ENCODE measurements at regions not wholly inside any gene's neighbourhood (a gene's known extent, or its start where the extent isn't known, plus 50 kb on each side); places are given as distances from the start of the nearest gene placed in this dataset.
"Not testable (repeated sequence)": the region's sequence is repeated elsewhere in the genome, so short reads cannot be mapped to it uniquely, and the experiment has no call there.

DNA sequence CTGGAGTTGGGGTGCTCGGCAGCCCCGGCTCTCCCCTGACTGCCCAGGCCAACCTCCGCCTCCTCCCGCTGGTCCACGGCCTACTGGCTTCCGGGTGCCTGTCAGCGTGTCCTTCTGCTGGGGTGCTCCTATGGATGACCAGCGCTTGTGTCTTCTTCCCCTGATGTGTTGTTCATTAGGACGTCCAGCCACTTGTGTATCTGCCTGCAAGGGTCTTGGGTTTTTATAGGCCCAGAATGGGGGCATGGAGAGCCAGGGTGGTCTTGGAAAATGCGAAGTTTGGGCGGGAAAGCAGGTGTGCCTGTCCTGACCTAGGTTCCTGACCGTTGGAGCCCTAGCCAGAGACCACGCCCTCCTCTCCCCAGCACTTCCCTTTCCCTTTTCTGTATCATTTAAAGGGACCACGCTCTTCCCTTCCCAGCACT lies 139.8 kb downstream of the SLITRK5 start:
- H3K9ac ChIP-seq (ENCODE audit: low read length in 5 of 5): no peak overlapping the region
- no peak overlapping the region for H3K27ac ChIP-seq (ENCODE audit: low read depth, low read length)
- H3K27me3 ChIP-seq (ENCODE audit: control insufficient read depth in 5 of 5, insufficient read depth in 4 of 5, low read length in 5 of 5): no peaks in the 10 kb centered on the region
- no peak overlapping the region for H3K4me3 ChIP-seq (ENCODE audit: low read depth in 1 of 5, low read length in 5 of 5)
- no peaks in the 10 kb centered on the region for H3K9me3 ChIP-seq (ENCODE audit: control insufficient read depth in 5 of 5, low read length in 5 of 5)
- H3K4me1 ChIP-seq (ENCODE audit: control insufficient read depth in 5 of 5, insufficient read depth in 5 of 5, low read length in 5 of 5): no peaks in the 10 kb centered on the region
- no peaks in the 10 kb centered on the region for H3K36me3 ChIP-seq (ENCODE audit: control insufficient read depth in 5 of 5, insufficient read depth in 5 of 5, low read length in 5 of 5)

DNA sequence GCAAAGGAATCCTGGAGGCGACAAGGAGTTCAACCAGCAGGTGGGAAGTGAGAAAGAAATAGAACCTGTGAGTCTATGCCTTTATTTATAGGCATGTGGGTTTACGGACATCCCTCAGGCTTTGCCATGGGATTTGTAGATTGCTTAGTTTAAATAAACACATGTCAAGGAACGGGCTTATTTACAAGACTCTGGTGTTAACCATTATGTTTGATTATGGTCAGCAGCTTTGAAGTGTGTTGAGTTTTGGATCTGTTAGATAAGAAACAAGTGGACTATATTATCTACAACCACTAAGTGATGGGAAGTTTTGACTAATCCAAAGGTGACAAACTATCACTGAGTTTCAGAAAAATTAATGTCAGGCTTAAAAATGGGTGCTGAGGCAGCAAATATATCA lies 143.2 kb downstream of the SLITRK5 start:
- Histone ChIP-seq H3K27me3 (ENCODE audit: control insufficient read depth in 5 of 5, insufficient read depth in 4 of 5, low read length in 5 of 5) (no peaks in the 10 kb centered on the region), H3K9me3 (ENCODE audit: control insufficient read depth in 5 of 5, low read length in 5 of 5) (no peaks in the 10 kb centered on the region), H3K27ac (ENCODE audit: low read depth, low read length) (no peak overlapping the region), H3K36me3 (ENCODE audit: control insufficient read depth in 5 of 5, insufficient read depth in 5 of 5, low read length in 5 of 5) (no peaks in the 10 kb centered on the region), H3K4me3 (ENCODE audit: low read depth in 1 of 5, low read length in 5 of 5) (no peak overlapping the region), H3K4me1 (ENCODE audit: control insufficient read depth in 5 of 5, insufficient read depth in 5 of 5, low read length in 5 of 5) (peaks cover 0 to 5% (median 0%) of the 10 kb centered on the region in 5 donors), H3K9ac (ENCODE audit: low read length in 5 of 5) (no peak overlapping the region)

DNA sequence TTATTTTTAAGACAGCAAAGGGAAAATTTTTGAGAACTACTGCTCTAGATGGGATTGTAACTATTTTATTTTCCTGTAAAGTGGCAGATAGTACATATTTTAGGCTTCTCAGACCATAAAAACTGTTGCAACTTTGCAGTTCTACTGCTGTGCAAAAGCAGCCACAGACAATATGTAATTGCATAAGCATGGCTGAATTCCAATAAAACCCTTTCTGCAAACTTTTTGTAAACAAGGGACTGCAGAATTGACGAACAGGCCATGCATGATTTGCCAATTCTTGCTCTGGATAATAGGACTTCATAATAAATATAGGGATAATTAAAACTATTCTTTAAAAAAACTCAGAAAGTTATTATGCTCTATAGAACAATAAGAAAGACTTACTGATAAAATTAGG lies 149.1 kb downstream of the SLITRK5 start:
- H3K9me3 ChIP-seq (ENCODE audit: control insufficient read depth in 5 of 5, low read length in 5 of 5): no peaks in the 10 kb centered on the region
- H3K36me3 ChIP-seq (ENCODE audit: control insufficient read depth in 5 of 5, insufficient read depth in 5 of 5, low read length in 5 of 5): no peaks in the 10 kb centered on the region
- H3K4me1 ChIP-seq (ENCODE audit: control insufficient read depth in 5 of 5, insufficient read depth in 5 of 5, low read length in 5 of 5): peaks cover 0 to 11% (median 0%) of the 10 kb centered on the region in 5 donors
- no peak overlapping the region for H3K4me3 ChIP-seq (ENCODE audit: low read depth in 1 of 5, low read length in 5 of 5)
- H3K9ac ChIP-seq (ENCODE audit: low read length in 5 of 5): no peak overlapping the region
- no peaks in the 10 kb centered on the region for H3K27me3 ChIP-seq (ENCODE audit: control insufficient read depth in 5 of 5, insufficient read depth in 4 of 5, low read length in 5 of 5)
- no peak overlapping the region for H3K27ac ChIP-seq (ENCODE audit: low read depth, low read length)

DNA sequence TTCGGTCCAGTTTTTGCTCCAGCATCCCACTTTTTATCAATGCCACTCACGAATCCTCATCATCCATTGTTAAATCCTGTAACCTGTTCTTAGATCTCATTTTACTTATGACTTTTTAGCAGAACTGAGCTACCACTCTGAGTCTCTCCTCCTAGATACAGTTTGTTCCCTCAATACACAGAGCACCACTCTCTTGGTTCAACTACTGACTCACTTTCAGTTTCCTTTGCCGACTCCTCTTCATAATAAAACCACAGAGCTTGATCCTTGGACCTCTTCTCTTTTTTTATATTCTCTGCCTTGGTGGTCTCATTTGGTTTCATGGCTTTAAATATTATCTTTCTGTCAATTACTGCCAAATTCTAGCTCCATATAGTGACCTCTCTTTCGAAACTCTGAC lies 150.3 kb downstream of the SLITRK5 start:
- Histone ChIP-seq H3K9ac (ENCODE audit: low read length in 5 of 5) (no peak overlapping the region), H3K27ac (ENCODE audit: low read depth, low read length) (no peak overlapping the region), H3K4me3 (ENCODE audit: low read depth in 1 of 5, low read length in 5 of 5) (no peak overlapping the region), H3K9me3 (ENCODE audit: control insufficient read depth in 5 of 5, low read length in 5 of 5) (no peaks in the 10 kb centered on the region), H3K4me1 (ENCODE audit: control insufficient read depth in 5 of 5, insufficient read depth in 5 of 5, low read length in 5 of 5) (peaks cover 0 to 11% (median 0%) of the 10 kb centered on the region in 5 donors), H3K27me3 (ENCODE audit: control insufficient read depth in 5 of 5, insufficient read depth in 4 of 5, low read length in 5 of 5) (no peaks in the 10 kb centered on the region), H3K36me3 (ENCODE audit: control insufficient read depth in 5 of 5, insufficient read depth in 5 of 5, low read length in 5 of 5) (no peaks in the 10 kb centered on the region)

DNA sequence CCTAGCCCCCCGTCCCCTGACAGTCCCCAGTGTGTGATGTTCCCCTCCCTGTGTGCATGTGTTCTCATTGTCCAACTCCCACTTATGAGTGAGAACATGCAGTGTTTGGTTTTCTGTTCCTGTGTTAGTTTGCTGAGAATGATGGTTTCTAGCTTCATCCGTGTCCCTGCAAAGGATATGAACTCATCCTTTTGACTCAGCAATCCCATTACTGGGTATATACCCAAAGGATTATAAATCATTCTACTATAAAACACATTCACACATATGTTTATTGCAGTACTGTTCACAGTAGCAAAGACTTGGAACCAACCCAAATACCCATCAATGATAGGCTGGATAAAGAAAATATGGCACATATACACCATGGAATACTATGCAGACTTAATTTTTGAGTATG lies 155.1 kb downstream of the SLITRK5 start:
- H3K9ac ChIP-seq (ENCODE audit: low read length in 5 of 5); H3K4me1 ChIP-seq (ENCODE audit: control insufficient read depth in 5 of 5, insufficient read depth in 5 of 5, low read length in 5 of 5); H3K36me3 ChIP-seq (ENCODE audit: control insufficient read depth in 5 of 5, insufficient read depth in 5 of 5, low read length in 5 of 5); H3K9me3 ChIP-seq (ENCODE audit: control insufficient read depth in 5 of 5, low read length in 5 of 5); H3K27ac ChIP-seq (ENCODE audit: low read depth, low read length); H3K4me3 ChIP-seq (ENCODE audit: low read depth in 1 of 5, low read length in 5 of 5); H3K27me3 ChIP-seq (ENCODE audit: control insufficient read depth in 5 of 5, insufficient read depth in 4 of 5, low read length in 5 of 5): not testable (repeated sequence)

DNA sequence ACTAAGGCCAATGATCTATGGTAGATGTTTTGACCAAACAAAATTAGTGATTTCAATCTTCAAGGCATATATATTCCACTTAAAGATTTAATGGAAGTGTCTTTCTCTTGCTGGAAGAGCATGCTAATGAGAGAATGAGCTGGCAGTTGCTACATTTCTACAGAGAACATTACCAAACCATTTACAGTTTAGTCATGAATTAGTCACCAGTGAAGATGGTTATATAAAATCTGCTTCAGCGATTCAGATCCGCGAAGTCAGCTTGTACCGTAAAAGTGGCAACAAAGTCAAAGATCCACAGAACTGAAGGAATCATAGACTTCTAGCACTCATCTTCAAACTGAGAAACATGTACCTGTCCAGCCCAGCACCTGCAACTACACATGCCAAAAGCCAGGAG lies 156.3 kb downstream of the SLITRK5 start:
- Histone ChIP-seq H3K36me3 (ENCODE audit: control insufficient read depth in 5 of 5, insufficient read depth in 5 of 5, low read length in 5 of 5) (no peaks in the 10 kb centered on the region), H3K4me1 (ENCODE audit: control insufficient read depth in 5 of 5, insufficient read depth in 5 of 5, low read length in 5 of 5) (no peaks in the 10 kb centered on the region), H3K27me3 (ENCODE audit: control insufficient read depth in 5 of 5, insufficient read depth in 4 of 5, low read length in 5 of 5) (no peaks in the 10 kb centered on the region), H3K4me3 (ENCODE audit: low read depth in 1 of 5, low read length in 5 of 5) (no peak overlapping the region), H3K9me3 (ENCODE audit: control insufficient read depth in 5 of 5, low read length in 5 of 5) (no peaks in the 10 kb centered on the region), H3K9ac (ENCODE audit: low read length in 5 of 5) (no peak overlapping the region), H3K27ac (ENCODE audit: low read depth, low read length) (no peak overlapping the region)

DNA sequence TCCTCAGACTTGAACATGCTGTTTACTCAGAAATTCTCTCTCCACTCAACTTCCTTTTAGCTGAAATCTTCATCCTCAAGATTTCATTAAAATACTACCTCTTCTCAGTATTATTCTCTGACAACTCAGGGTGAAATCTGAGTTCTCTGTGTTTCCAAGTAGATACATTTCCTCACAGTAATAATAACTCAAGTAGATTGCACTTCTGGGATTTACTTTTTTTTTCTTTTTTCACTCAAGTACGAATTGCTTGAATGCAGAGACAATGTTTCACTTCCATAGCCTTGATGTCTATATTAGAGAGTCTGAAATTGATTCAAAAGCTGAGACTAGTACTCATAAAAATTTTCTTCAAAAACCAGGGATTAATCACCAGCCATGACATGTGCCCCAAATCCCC lies 166.4 kb downstream of the SLITRK5 start:
- no peak overlapping the region for H3K9ac ChIP-seq (ENCODE audit: low read length in 5 of 5)
- no peaks in the 10 kb centered on the region for H3K4me1 ChIP-seq (ENCODE audit: control insufficient read depth in 5 of 5, insufficient read depth in 5 of 5, low read length in 5 of 5)
- H3K9me3 ChIP-seq (ENCODE audit: control insufficient read depth in 5 of 5, low read length in 5 of 5): no peaks in the 10 kb centered on the region
- H3K36me3 ChIP-seq (ENCODE audit: control insufficient read depth in 5 of 5, insufficient read depth in 5 of 5, low read length in 5 of 5): no peaks in the 10 kb centered on the region
- no peak overlapping the region for H3K4me3 ChIP-seq (ENCODE audit: low read depth in 1 of 5, low read length in 5 of 5)
- no peaks in the 10 kb centered on the region for H3K27me3 ChIP-seq (ENCODE audit: control insufficient read depth in 5 of 5, insufficient read depth in 4 of 5, low read length in 5 of 5)
- H3K27ac ChIP-seq (ENCODE audit: low read depth, low read length): no peak overlapping the region

DNA sequence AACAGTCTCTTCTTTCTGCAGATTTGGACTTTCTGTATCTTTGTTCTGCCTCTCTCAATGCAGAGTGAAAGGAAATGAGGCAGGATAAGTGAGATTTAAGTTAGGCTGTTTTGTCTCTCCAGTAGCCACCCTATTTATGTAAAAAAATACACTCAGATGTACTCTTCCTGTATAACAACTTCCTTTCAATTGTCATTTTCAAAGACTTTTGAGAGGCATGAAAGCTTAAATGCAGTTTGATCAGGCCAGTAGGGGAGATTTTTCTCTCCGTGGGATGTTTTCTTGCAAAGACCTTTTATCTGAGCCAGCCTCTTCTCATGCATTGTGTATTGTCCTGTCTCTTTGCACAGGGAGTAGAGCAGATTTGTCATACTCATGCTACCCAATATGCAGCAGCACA lies 166.8 kb downstream of the SLITRK5 start:
- Histone ChIP-seq H3K27me3 (ENCODE audit: control insufficient read depth in 5 of 5, insufficient read depth in 4 of 5, low read length in 5 of 5) (no peaks in the 10 kb centered on the region), H3K9me3 (ENCODE audit: control insufficient read depth in 5 of 5, low read length in 5 of 5) (no peaks in the 10 kb centered on the region), H3K27ac (ENCODE audit: low read depth, low read length) (no peak overlapping the region), H3K4me1 (ENCODE audit: control insufficient read depth in 5 of 5, insufficient read depth in 5 of 5, low read length in 5 of 5) (no peaks in the 10 kb centered on the region), H3K4me3 (ENCODE audit: low read depth in 1 of 5, low read length in 5 of 5) (no peak overlapping the region), H3K9ac (ENCODE audit: low read length in 5 of 5) (no peak overlapping the region), H3K36me3 (ENCODE audit: control insufficient read depth in 5 of 5, insufficient read depth in 5 of 5, low read length in 5 of 5) (no peaks in the 10 kb centered on the region)

DNA sequence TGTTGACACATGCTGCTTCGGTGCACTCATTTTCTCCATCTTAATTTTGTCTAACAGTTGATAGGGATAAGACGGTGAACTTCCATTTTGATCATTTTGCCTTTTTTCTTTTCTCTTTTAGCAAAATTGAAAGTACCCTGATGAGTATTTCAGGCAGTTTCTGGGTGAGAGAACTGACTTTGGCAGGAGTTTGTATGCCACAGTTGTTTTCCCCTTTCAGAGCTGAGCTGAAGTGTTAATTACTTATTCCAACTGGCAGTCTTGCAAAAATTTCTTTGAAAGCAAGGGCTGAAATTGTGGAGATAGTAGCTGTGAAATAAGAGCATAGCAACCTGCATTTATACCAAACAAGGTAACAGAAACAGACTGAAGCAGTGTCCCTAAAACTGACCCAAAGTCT lies 180.2 kb downstream of the SLITRK5 start:
- Histone ChIP-seq H3K4me3 (ENCODE audit: low read depth in 1 of 5, low read length in 5 of 5) (no peak overlapping the region), H3K4me1 (ENCODE audit: control insufficient read depth in 5 of 5, insufficient read depth in 5 of 5, low read length in 5 of 5) (no peaks in the 10 kb centered on the region), H3K36me3 (ENCODE audit: control insufficient read depth in 5 of 5, insufficient read depth in 5 of 5, low read length in 5 of 5) (no peaks in the 10 kb centered on the region), H3K27ac (ENCODE audit: low read depth, low read length) (no peak overlapping the region), H3K9ac (ENCODE audit: low read length in 5 of 5) (no peak overlapping the region), H3K9me3 (ENCODE audit: control insufficient read depth in 5 of 5, low read length in 5 of 5) (peaks cover 0 to 5% (median 0%) of the 10 kb centered on the region in 5 donors), H3K27me3 (ENCODE audit: control insufficient read depth in 5 of 5, insufficient read depth in 4 of 5, low read length in 5 of 5) (no peaks in the 10 kb centered on the region)

DNA sequence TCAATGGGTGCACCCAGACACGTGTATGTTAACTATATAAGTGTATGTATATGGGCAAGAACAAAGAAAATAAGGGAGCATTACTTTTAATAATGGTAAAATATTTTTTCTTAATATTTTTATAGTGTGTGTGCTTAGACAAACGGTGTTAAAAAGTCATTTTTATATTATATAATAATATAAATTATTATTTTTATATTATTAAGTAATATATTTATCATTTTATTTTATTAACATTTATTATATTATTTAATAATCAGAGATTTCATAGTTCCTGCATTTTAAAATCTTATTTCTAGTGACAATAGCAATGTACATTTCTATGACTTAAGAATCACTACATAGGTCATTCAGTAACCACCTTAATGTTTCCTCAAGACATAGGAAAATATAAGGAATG lies 184.4 kb downstream of the SLITRK5 start:
- Histone ChIP-seq H3K27ac (ENCODE audit: low read depth, low read length) (no peak overlapping the region), H3K4me3 (ENCODE audit: low read depth in 1 of 5, low read length in 5 of 5) (no peak overlapping the region), H3K9me3 (ENCODE audit: control insufficient read depth in 5 of 5, low read length in 5 of 5) (peaks cover 0 to 5% (median 0%) of the 10 kb centered on the region in 5 donors), H3K36me3 (ENCODE audit: control insufficient read depth in 5 of 5, insufficient read depth in 5 of 5, low read length in 5 of 5) (no peaks in the 10 kb centered on the region), H3K4me1 (ENCODE audit: control insufficient read depth in 5 of 5, insufficient read depth in 5 of 5, low read length in 5 of 5) (no peaks in the 10 kb centered on the region), H3K9ac (ENCODE audit: low read length in 5 of 5) (no peak overlapping the region), H3K27me3 (ENCODE audit: control insufficient read depth in 5 of 5, insufficient read depth in 4 of 5, low read length in 5 of 5) (no peaks in the 10 kb centered on the region)

DNA sequence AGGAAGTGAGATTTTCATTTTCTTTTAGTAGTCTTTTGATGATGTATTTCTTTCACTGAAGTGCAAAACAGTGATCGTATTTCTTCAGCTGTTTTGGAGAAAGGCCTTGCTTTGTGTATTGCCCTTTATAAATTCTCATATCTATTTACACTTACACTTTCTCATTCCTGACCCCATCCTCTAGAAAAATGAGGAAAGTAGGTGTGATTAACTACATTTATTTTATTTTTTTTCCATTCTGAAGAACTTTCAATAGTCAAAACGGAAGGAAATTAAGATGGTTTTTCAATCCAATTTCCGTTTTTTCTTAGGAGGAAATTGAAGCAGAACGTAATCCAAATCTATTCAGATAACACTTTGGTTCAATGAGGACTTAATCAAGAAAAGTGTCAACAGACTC lies 188.1 kb downstream of the SLITRK5 start:
- H3K9me3 ChIP-seq (ENCODE audit: control insufficient read depth in 5 of 5, low read length in 5 of 5): no peaks in the 10 kb centered on the region
- H3K27me3 ChIP-seq (ENCODE audit: control insufficient read depth in 5 of 5, insufficient read depth in 4 of 5, low read length in 5 of 5): no peaks in the 10 kb centered on the region
- H3K9ac ChIP-seq (ENCODE audit: low read length in 5 of 5): no peak overlapping the region
- H3K4me3 ChIP-seq (ENCODE audit: low read depth in 1 of 5, low read length in 5 of 5): no peak overlapping the region
- H3K4me1 ChIP-seq (ENCODE audit: control insufficient read depth in 5 of 5, insufficient read depth in 5 of 5, low read length in 5 of 5): no peaks in the 10 kb centered on the region
- no peak overlapping the region for H3K27ac ChIP-seq (ENCODE audit: low read depth, low read length)
- no peaks in the 10 kb centered on the region for H3K36me3 ChIP-seq (ENCODE audit: control insufficient read depth in 5 of 5, insufficient read depth in 5 of 5, low read length in 5 of 5)

Measured in subcutaneous abdominal adipose tissue (tissue), 5 donors.